GM23338 (cell line): ENCODE measurements at regions not wholly inside any gene's neighbourhood (a gene's known extent, or its start where the extent isn't known, plus 50 kb on each side); places are given as distances from the start of the nearest gene placed in this dataset.

Source experiments
- ATAC-seq: fragments of 200-7000 bp; cut with Tn5 transposase; 3 replicates; pipeline ENCODE4 v1.9.1; 2020
- DNase-seq: peaks from one replicate; pipeline ENCODE4 v3.0.0-alpha.2; 2015; ENCODE audit warnings: low spot score
- H2AFZ ChIP-seq: fragments of 200-600 bp; sonication (generic); 2 replicates; pipeline ENCODE4 v1.8.0; 2016; ENCODE audit warnings: antibody characterized with exemption, mild to moderate bottlenecking, moderate library complexity
- H3F3A ChIP-seq: fragments of 200-600 bp; sonication (generic); replicated peaks from 2 replicates; pipeline ENCODE4 v1.8.0; 2017; ENCODE audit warnings: antibody characterized with exemption, mixed run types, low read depth
- H3K27ac ChIP-seq: fragments of 200-600 bp; sonication (generic); 2 replicates; pipeline ENCODE4 v1.6.1; 2016; ENCODE audit warnings: low read depth
- H3K27me3 ChIP-seq: fragments of 200-600 bp; sonication (generic); 2 replicates; pipeline ENCODE4 v1.8.0; 2016; ENCODE audit warnings: mild to moderate bottlenecking, mixed run types, moderate library complexity; ENCODE audit not compliant: insufficient read depth
- H3K36me3 ChIP-seq: fragments of 200-600 bp; sonication (generic); 2 replicates; pipeline ENCODE4 v1.8.0; 2016; ENCODE audit warnings: mild to moderate bottlenecking; ENCODE audit not compliant: insufficient read depth
- H3K4me1 ChIP-seq: fragments of 200-600 bp; sonication (generic); 2 replicates; pipeline ENCODE4 v1.8.0; 2016; ENCODE audit warnings: mild to moderate bottlenecking, moderate library complexity; ENCODE audit not compliant: insufficient read depth
- H3K4me2 ChIP-seq: fragments of 200-600 bp; sonication (generic); 2 replicates; pipeline ENCODE4 v1.7.1; 2017; ENCODE audit warnings: mixed run types
- H3K4me3 ChIP-seq: fragments of 200-600 bp; sonication (generic); 2 replicates; pipeline ENCODE4 v1.6.1; 2016; ENCODE audit warnings: mixed run types
- H3K79me2 ChIP-seq: fragments of 200-600 bp; sonication (generic); replicated peaks from 2 replicates; pipeline ENCODE4 v1.8.0; 2017; ENCODE audit warnings: mild to moderate bottlenecking; ENCODE audit not compliant: insufficient read depth
- H3K9me2 ChIP-seq: fragments of 200-600 bp; sonication (generic); 2 replicates; pipeline ENCODE4 v1.8.0; 2017; ENCODE audit not compliant: insufficient read depth
- H4K20me1 ChIP-seq: fragments of 200-600 bp; sonication (generic); replicated peaks from 2 replicates; pipeline ENCODE4 v1.8.0; 2017; ENCODE audit warnings: mild to moderate bottlenecking; ENCODE audit not compliant: insufficient read depth
- H3K27ac Mint-ChIP-seq: 2 replicates; pipeline ENCODE4 v1.8.0; 2020; ENCODE audit warnings: inconsistent platforms, mild to moderate bottlenecking, moderate library complexity, mixed read lengths
- H3K27me3 Mint-ChIP-seq: 3 replicates; pipeline ENCODE4 v1.8.0; 2022; ENCODE audit warnings: low read depth, mild to moderate bottlenecking, moderate library complexity, mixed read lengths, inconsistent platforms; ENCODE audit not compliant: insufficient read depth, poor library complexity
- H3K36me3 Mint-ChIP-seq: 3 replicates; pipeline ENCODE4 v1.8.0; 2021; ENCODE audit warnings: low read depth, mild to moderate bottlenecking, inconsistent platforms, moderate library complexity, mixed read lengths
- H3K4me1 Mint-ChIP-seq: 3 replicates; pipeline ENCODE4 v1.8.0; 2020; ENCODE audit warnings: mild to moderate bottlenecking, inconsistent platforms, mixed read lengths
- H3K4me3 Mint-ChIP-seq: 3 replicates; pipeline ENCODE4 v1.8.0; 2021; ENCODE audit warnings: moderate library complexity, mild to moderate bottlenecking, inconsistent platforms, mixed read lengths
- H3K9me3 Mint-ChIP-seq: 3 replicates; pipeline ENCODE4 v1.8.0; 2020; ENCODE audit warnings: moderate library complexity, mild to moderate bottlenecking, inconsistent platforms, mixed read lengths
- CREB1 ChIP-seq: fragments of 250-450 bp; sonication (Bioruptor Pico); IDR thresholded peaks from 2 replicates; pipeline ENCODE4 v1.5.0; 2020; ENCODE audit warnings: low read depth, mild to moderate bottlenecking, moderate library complexity
- EZH2phosphoT487 ChIP-seq: fragments of 200-600 bp; sonication (generic); IDR thresholded peaks from one replicate; pipeline ENCODE4 v1.8.1; 2018; ENCODE audit warnings: antibody characterized with exemption; ENCODE audit not compliant: unreplicated experiment
- JUNB ChIP-seq: IDR thresholded peaks from one replicate; pipeline ENCODE4 v1.6.1; 2016; ENCODE audit warnings: antibody characterized with exemption; ENCODE audit not compliant: unreplicated experiment
- POLR2AphosphoS5 ChIP-seq: IDR thresholded peaks from 2 replicates; pipeline ENCODE4 v1.6.1; 2016; ENCODE audit warnings: antibody characterized with exemption, low read depth
- STAT1 ChIP-seq: IDR thresholded peaks from one replicate; pipeline ENCODE4 v1.6.1; 2016; ENCODE audit warnings: antibody characterized with exemption; ENCODE audit not compliant: unreplicated experiment
- ZNF114 ChIP-seq: fragments of 250-450 bp; sonication (Bioruptor Pico); IDR thresholded peaks from 2 replicates; pipeline ENCODE4 v1.5.0; 2020; ENCODE audit warnings: mild to moderate bottlenecking, moderate library complexity
- ZNF331 ChIP-seq: fragments of 250-450 bp; sonication (Bioruptor Pico); IDR thresholded peaks from 2 replicates; pipeline ENCODE4 v1.5.0; 2020; ENCODE audit warnings: low read depth, mild to moderate bottlenecking, moderate library complexity
- TF ChIP-seq, protein P1 (sequence below): fragments of 250-450 bp; sonication (Bioruptor Pico); IDR thresholded peaks from 2 replicates; pipeline ENCODE4 v1.5.0; 2020; ENCODE audit warnings: mild to moderate bottlenecking, moderate library complexity

DNA sequence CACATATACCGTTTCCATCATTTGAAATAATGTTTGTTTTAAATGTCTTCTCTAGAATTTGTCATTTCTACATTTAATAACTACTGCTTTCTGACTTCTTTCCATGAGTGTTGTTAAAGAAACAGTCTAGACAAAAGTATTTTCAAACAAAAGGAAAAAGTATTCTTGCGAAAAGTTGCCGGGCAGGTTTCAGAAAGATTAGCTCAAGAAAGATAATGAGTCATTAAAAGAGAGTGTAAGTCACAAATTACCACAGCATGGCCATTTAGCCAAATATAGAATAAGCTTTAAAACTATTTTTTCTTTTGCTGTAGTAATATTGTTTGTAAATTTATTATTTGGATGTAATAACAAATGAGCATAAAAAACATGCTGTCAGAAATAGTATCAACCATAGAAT, 493.0 kb downstream of the TLL1 start:
- DNase-seq: no peak
- Histone ChIP-seq H3K4me3 (no peak overlapping the region), H3F3A (no peaks in the 10 kb centered on the region), H3K9me2 (no peaks in the 10 kb centered on the region), H3K79me2 (no peaks in the 10 kb centered on the region), H2AFZ (no peak overlapping the region), H3K27ac (no peak overlapping the region), H4K20me1 (no peaks in the 10 kb centered on the region), H3K4me1 (0 out of 2 replicates have a peak, but pooled peaks cover 7% of the 10 kb centered on the region), H3K4me2 (no peak overlapping the region), H3K36me3 (no peaks in the 10 kb centered on the region), H3K27me3 (no peaks in the 10 kb centered on the region)
- no peak for ATAC-seq
- peaks cover 5% of the 10 kb centered on the region; the same call in 1 of the 3 replicates for H3K36me3 Mint-ChIP-seq
- H3K4me3 Mint-ChIP-seq: no peak overlapping the region
- no peak for TF ChIP-seq ZNF331 (CRISPR knock-in tag)
- TF ChIP-seq CREB1 (CRISPR knock-in tag): no peak
- no peak for TF ChIP-seq POLR2AphosphoS5
- TF ChIP-seq, protein P1, sequence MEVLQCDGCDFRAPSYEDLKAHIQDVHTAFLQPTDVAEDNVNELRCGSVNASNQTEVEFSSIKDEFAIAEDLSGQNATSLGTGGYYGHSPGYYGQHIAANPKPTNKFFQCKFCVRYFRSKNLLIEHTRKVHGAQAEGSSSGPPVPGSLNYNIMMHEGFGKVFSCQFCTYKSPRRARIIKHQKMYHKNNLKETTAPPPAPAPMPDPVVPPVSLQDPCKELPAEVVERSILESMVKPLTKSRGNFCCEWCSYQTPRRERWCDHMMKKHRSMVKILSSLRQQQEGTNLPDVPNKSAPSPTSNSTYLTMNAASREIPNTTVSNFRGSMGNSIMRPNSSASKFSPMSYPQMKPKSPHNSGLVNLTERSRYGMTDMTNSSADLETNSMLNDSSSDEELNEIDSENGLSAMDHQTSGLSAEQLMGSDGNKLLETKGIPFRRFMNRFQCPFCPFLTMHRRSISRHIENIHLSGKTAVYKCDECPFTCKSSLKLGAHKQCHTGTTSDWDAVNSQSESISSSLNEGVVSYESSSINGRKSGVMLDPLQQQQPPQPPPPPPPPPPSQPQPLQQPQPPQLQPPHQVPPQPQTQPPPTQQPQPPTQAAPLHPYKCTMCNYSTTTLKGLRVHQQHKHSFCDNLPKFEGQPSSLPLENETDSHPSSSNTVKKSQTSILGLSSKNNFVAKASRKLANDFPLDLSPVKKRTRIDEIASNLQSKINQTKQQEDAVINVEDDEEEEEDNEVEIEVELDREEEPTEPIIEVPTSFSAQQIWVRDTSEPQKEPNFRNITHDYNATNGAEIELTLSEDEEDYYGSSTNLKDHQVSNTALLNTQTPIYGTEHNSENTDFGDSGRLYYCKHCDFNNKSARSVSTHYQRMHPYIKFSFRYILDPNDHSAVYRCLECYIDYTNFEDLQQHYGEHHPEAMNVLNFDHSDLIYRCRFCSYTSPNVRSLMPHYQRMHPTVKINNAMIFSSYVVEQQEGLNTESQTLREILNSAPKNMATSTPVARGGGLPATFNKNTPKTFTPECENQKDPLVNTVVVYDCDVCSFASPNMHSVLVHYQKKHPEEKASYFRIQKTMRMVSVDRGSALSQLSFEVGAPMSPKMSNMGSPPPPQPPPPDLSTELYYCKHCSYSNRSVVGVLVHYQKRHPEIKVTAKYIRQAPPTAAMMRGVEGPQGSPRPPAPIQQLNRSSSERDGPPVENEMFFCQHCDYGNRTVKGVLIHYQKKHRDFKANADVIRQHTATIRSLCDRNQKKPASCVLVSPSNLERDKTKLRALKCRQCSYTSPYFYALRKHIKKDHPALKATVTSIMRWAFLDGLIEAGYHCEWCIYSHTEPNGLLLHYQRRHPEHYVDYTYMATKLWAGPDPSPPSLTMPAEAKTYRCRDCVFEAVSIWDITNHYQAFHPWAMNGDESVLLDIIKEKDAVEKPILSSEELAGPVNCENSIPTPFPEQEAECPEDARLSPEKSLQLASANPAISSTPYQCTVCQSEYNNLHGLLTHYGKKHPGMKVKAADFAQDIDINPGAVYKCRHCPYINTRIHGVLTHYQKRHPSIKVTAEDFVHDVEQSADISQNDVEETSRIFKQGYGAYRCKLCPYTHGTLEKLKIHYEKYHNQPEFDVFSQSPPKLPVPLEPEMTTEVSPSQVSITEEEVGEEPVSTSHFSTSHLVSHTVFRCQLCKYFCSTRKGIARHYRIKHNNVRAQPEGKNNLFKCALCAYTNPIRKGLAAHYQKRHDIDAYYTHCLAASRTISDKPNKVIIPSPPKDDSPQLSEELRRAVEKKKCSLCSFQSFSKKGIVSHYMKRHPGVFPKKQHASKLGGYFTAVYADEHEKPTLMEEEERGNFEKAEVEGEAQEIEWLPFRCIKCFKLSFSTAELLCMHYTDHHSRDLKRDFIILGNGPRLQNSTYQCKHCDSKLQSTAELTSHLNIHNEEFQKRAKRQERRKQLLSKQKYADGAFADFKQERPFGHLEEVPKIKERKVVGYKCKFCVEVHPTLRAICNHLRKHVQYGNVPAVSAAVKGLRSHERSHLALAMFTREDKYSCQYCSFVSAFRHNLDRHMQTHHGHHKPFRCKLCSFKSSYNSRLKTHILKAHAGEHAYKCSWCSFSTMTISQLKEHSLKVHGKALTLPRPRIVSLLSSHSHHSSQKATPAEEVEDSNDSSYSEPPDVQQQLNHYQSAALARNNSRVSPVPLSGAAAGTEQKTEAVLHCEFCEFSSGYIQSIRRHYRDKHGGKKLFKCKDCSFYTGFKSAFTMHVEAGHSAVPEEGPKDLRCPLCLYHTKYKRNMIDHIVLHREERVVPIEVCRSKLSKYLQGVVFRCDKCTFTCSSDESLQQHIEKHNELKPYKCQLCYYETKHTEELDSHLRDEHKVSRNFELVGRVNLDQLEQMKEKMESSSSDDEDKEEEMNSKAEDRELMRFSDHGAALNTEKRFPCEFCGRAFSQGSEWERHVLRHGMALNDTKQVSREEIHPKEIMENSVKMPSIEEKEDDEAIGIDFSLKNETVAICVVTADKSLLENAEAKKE (CRISPR knock-in tag): no peak
- no peak for TF ChIP-seq JUNB
- no peak for TF ChIP-seq EZH2phosphoT487
- H3K4me1 Mint-ChIP-seq: peaks cover 10% of the 10 kb centered on the region; the same call in 2 of the 3 replicates
- peaks cover 5% of the 10 kb centered on the region; the same call in 2 of the 3 replicates for H3K9me3 Mint-ChIP-seq
- H3K27ac Mint-ChIP-seq: no peak overlapping the region
- H3K27me3 Mint-ChIP-seq: no peaks in the 10 kb centered on the region

- Mint-ChIP-seq H3K9me3 (peaks cover 51% of the 10 kb centered on the region), H3K4me3 (no peak overlapping the region), H3K27me3 (no peaks in the 10 kb centered on the region), H3K4me1 (no peaks in the 10 kb centered on the region), H3K27ac (no peak overlapping the region), H3K36me3 (peaks cover 43% of the 10 kb centered on the region)
- DNase-seq: no peak
- Histone ChIP-seq H3F3A (no peaks in the 10 kb centered on the region), H3K79me2 (no peaks in the 10 kb centered on the region), H4K20me1 (no peaks in the 10 kb centered on the region), H2AFZ (no peak overlapping the region), H3K4me2 (no peak overlapping the region), H3K4me3 (no peak overlapping the region), H3K36me3 (no peaks in the 10 kb centered on the region), H3K27me3 (no peaks in the 10 kb centered on the region), H3K27ac (no peak overlapping the region), H3K9me2 (no peaks in the 10 kb centered on the region; the same call in 1 of the 2 replicates), H3K4me1 (no peaks in the 10 kb centered on the region)
- no peak for ATAC-seq
- no peak for TF ChIP-seq ZNF114 (CRISPR knock-in tag)
- TF ChIP-seq STAT1: no peak
- TF ChIP-seq, protein P1 (CRISPR knock-in tag): no peak
- no peak for TF ChIP-seq JUNB
Measured at GRCh38 chr4:166377578-166377977, 504.5 kb downstream of the TLL1 start.
